Activated T-helper 9 cell treated with anti-CD3 and anti-CD28 coated beads, Interleukin-2, amount 50 U/mL, for 16 hours (primary cell): ENCODE measurements at regions not wholly inside any gene's neighbourhood (a gene's known extent, or its start where the extent isn't known, plus 50 kb on each side); places are given as distances from the start of the nearest gene placed in this dataset.

Experiments used
- DNase-seq: peaks from one replicate; pipeline ENCODE4 v3.0.0-alpha.2; 2020; ENCODE audit warnings: low read depth

DNA sequence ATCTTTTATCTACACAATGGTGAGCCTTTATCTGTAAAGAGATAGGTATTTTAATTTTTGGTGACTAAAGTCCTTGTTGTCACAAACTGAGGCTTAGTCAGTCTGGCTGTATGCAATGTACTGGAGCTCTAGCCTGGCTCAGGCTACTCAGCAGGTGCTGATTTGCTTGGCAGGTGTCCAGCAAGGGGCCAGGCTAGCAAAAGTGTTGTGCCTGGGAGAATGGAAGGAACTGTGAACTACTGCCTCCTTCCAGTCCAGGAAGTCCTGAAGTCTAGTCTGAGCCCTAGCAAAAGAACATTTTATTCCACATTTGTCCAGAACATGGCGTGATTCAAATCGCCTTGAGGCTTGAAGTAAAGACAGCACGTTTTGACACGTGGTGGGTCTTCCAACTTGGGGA, 260.5 kb downstream of the CCDC85A start:
- no peak for DNase-seq

DNA sequence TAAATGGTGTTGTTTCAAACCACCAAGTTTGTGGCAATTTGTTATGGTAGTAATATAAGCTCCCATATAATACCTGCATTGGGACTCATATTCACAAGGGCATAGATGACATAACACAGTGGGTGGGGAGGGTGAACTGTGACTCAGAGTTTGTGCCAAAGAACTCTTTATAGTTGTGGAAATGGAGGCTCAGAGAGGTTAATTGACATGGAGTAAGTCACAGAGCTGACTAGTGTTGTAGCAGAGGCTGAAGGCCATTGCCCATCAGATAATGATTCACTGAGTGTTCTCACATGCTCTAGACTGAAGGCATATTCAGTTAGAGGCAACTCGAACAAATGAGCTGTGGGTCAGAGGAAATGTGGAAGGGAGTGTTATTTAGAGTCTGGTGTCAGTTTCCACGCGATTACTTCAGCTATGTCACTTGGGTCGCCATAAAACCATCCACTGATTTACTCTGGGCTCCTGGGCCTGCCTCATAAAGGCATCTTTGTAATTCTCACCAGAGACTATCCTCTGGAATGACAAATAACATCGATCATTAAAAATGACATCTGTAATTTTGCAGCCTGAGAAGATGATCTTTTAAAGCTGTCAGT, 264.7 kb downstream of the CCDC85A start:
- no peak for DNase-seq

GRCh38 chr2:56449002-56449431, 265.2 kb downstream of the CCDC85A start:
- DNase-seq = no peak

DNA sequence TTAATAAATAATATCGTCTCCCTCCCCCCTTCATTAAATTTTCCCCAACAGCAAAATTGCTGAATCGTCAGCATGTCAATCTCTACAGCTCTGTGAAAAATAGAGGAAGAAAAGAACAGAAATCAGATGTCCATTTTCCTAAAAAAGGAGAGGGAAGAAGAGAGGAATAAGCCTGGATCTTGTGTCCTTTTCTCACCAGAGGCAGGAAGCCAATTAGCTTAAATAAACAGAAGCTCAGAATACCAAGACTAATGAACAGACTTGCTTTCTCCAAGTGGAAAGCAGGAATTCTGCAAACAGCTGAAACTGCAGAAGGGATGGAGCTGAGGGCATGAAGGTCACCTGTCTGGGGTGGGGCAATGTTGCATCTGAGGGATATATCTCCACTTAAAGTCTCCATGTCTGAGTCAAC, 265.7 kb downstream of the CCDC85A start:
- no peak for DNase-seq

DNA sequence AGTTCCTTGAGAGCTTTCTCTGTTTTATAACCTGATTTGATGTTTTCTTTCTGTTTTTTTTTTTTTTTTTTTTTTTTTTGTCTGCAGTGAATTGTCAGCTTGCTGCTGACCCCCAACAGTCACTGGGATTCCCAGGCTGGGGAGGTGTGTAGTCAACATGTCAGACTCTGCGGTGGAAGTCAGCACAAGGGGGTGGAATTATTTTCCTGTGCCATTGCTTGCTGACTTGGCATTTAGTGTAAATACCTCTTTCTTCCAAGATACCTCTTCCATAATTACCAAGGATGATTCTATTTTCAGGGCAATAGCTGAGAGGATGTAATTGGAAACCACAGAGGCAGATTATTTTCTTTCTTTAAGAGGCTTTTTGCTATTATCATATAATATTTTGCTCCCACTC, 266.3 kb downstream of the CCDC85A start:
- no peak for DNase-seq

DNA sequence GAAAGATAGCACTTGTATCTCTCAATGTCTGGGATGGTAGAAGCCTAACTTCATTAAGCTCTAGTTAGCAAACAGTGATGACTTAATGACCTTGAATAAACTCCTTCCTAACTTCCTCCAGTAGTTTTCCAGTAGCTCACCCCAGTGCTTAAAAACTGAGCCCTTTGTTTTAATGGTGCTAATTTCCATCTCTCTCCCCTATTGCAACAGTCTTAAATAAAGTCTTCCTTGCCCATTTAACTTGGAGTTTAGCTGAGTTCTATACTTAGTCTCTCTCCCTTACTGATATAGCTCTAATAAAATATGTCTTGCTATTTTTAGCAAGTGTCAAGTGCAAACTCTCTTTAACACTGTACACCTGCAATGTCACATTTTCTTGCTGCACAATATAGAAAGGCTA, 267.0 kb downstream of the CCDC85A start:
- DNase-seq = no peak

GRCh38 chr2:56455642-56456041, 271.9 kb downstream of the CCDC85A start:
- DNase-seq = no peak

DNA sequence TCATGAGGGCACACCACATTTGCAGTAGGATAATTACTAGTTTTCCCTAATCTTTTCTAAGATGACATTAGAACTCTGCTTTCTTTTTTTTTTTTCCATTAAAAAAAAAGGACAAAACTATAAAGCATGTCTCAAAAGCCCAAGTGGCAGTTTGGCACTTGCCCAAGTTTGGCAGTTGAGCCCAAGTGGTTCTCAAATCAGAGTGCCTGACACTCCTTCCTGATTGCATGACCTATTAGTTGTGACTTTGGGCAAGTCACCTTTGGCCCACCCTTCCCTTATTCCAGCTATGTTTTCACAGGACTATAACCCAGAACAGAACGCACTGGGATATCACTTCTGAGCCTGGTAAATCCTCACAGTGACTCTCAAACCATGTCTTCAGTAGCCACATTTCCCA, 273.0 kb downstream of the CCDC85A start:
- DNase-seq = no peak

GRCh38 chr2:56460508-56460907, 276.7 kb downstream of the CCDC85A start:
- DNase-seq = no peak

- DNase-seq = no peak
Observed at GRCh38 chr2:56464066-56464465, 280.3 kb downstream of the CCDC85A start.

- DNase-seq = no peak
Observed at GRCh38 chr2:56464613-56465012, 280.8 kb downstream of the CCDC85A start.

DNA sequence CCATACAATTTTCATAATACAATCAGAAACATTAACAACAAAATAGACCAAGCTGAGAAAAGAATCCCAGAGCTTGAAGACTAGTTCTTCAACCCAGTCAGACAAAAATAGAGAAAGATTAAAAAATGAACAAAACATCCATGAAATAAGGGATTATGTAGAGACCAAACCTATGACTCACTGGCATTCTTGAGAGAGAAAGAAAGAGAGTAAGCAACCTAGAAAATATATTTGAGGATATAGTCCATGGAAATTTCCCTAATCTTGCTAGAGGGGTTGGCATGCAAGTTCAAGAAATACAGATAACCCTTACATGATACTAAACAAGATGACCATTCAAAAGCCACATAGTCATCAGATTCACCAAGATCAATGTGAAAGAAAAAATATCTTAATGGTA, 281.7 kb downstream of the CCDC85A start:
- no peak for DNase-seq

GRCh38 chr2:56473524-56473923, 289.7 kb downstream of the CCDC85A start:
- no peak for DNase-seq

GRCh38 chr2:56474412-56475158, 290.8 kb downstream of the CCDC85A start:
- DNase-seq = no peak

- no peak for DNase-seq
Observed at GRCh38 chr2:56475191-56475590, 291.4 kb downstream of the CCDC85A start.

DNA sequence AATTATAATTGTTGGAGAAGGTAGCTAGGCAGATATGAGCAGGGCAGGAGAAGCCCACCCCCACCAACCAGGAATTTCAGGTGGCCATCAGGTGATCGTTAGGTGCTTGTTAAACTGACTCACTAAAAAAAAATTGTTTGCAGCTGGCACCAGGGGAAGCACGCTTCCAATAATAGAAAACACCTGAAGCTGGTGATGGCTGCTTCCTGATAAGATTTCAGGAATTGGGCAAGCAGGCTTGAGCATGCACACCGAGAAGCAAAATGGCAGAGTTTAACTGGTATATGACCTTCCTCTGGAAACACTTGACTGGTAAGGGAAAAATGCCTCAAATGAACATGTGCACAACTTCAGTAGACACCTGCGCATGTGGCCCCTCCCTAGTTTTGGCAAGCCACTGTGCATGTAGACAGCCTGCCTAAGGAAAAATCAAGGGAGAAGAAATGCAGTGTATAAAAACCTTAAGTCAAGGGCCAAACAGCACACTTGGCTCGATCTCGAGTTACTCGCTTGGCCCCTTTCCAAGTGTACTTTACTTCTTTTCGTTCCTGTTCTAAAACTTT, 292.8 kb downstream of the CCDC85A start:
- DNase-seq = no peak

GRCh38 chr2:56478027-56478426, 294.2 kb downstream of the CCDC85A start:
- no peak for DNase-seq

GRCh38 chr2:56483081-56483480, 299.3 kb downstream of the CCDC85A start:
- DNase-seq = no peak

GRCh38 chr2:56484906-56485305, 301.1 kb downstream of the CCDC85A start:
- no peak for DNase-seq

DNA sequence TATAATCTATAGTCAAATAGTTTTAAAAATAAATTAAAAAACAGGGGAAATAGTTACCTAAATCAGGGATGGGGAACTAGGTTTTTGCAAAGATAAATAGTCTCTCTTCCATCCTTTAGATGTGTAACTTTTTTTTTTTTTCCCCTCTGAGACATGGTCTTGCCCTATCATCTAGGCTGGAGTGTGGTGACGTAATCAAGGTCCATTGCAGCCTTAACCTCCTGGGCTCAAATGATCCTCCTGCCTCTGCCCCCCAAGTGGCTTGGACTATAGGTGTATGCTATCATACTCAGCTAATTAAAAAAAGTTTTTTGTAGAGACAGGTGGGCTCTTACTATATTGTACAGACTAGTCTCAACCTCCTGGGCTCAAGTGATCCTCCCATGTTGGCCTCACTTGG, 316.5 kb downstream of the CCDC85A start:
- DNase-seq = no peak

GRCh38 chr2:56502616-56503015, 318.8 kb downstream of the CCDC85A start:
- DNase-seq = no peak

- DNase-seq = no peak
Observed at GRCh38 chr2:56505885-56506284, 322.1 kb downstream of the CCDC85A start.

GRCh38 chr2:56508662-56509061, 324.9 kb downstream of the CCDC85A start:
- no peak for DNase-seq

- no peak for DNase-seq
Observed at GRCh38 chr2:56510610-56511009, 326.8 kb downstream of the CCDC85A start.
